ENCODE measurements at regions not wholly inside any gene's neighbourhood (a gene's known extent, or its start where the extent isn't known, plus 50 kb on each side); places are given as distances from the start of the nearest gene placed in this dataset.
A peak's percentile ranks its signal among the peaks of the same experiment; 100 is the strongest.

DNA sequence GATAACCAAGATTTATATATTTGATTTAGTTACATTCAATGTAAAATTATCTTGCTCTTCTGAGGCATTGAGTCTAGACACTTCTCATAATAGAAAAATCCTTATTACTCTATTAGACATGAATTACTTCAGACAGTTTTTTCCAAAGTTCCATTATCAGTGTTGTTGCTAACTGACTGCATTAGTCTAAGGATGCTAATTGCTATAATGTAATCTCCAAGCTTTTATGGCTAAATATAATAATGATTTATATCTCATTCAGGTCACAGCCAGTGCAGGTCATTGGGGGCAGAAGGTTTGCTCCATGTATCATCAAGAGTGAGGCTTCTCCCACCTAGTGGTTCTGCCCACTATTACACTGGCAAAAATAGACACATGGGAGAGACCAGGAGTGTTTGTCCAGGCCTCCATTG is 377.2 kb upstream of the DDI1 start:
- peak overlapping the region in 1 of 7 donors; percentile 74 for H3K27ac Mint-ChIP-seq
- Histone ChIP-seq H3K4me1 (ENCODE audit: control insufficient read depth in 1 of 2, insufficient read depth in 2 of 2, low read length in 2 of 2) (peaks cover 3 to 6% of the 10 kb centered on the region in 2 donors), H3K4me3 (replicated peaks in 1 of 3; ENCODE audit: low read depth in 2 of 3, low read length in 3 of 3) (no peak overlapping the region), H3K9ac (ENCODE audit: insufficient read depth, low read length, poor library complexity, severe bottlenecking) (no peak overlapping the region), H3K36me3 (replicated peaks in 1 of 2; ENCODE audit: control insufficient read depth in 1 of 2, insufficient read depth in 2 of 2, low read length in 2 of 2) (no peaks in the 10 kb centered on the region), H4K20me1 (ENCODE audit: insufficient read depth, low read length) (no peaks in the 10 kb centered on the region), H3K27ac (ENCODE audit: low read depth in 1 of 2, low read length in 2 of 2) (no peak overlapping the region), H3K4me2 (replicated peaks; ENCODE audit: extremely low read depth, low read length, poor library complexity, severe bottlenecking) (no peak overlapping the region), H3K79me2 (ENCODE audit: insufficient read depth, low read length) (no peaks in the 10 kb centered on the region), H2AFZ (ENCODE audit: insufficient read depth, low read depth, low read length, poor library complexity, severe bottlenecking) (no peak overlapping the region), H3K9me3 (replicated peaks in 1 of 2; ENCODE audit: control insufficient read depth in 1 of 2, insufficient read depth in 1 of 2, low read length in 2 of 2) (no peaks in the 10 kb centered on the region), H3K27me3 (ENCODE audit: control insufficient read depth in 2 of 2, insufficient read depth in 2 of 2, low read length in 2 of 2) (no peaks in the 10 kb centered on the region)
- peaks cover 10% of the 10 kb centered on the region for H3K4me1 Mint-ChIP-seq
- no peaks in the 10 kb centered on the region for H3K27me3 Mint-ChIP-seq (ENCODE audit: low read depth in 3 of 3)
- no peak overlapping the region for H3K4me3 Mint-ChIP-seq
- DNase-seq = no peak
- no peaks in the 10 kb centered on the region for H3K9me3 Mint-ChIP-seq
- intact Hi-C loops (cut with micrococcal nuclease) = no loop called here
- H3K36me3 Mint-ChIP-seq = no peaks in the 10 kb centered on the region
- no peak for TF ChIP-seq CTCF (IDR thresholded peaks at IDR 0.05)

DNA sequence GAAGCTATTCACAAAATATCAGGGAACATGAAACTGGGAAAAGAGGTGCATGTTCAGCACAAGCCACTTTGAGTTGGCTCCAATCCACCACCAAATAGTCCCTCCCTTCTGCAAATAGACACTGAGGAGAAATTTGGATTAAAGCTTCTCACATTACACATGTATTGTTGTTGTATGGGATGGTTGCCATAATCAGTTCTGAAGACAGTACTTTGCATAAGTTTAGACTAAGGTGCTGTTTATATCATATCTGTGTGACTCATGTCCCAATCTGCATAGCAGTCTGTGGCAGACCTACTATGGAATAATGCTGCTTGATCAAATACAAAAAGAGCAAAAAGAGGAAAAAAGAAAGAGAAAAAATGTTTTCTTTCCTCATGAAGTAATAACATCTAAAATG is 376.7 kb upstream of the DDI1 start:
- no peaks in the 10 kb centered on the region for H4K20me1 ChIP-seq (ENCODE audit: insufficient read depth, low read length)
- Mint-ChIP-seq H3K27me3 (ENCODE audit: low read depth in 3 of 3) (no peaks in the 10 kb centered on the region), H3K36me3 (no peaks in the 10 kb centered on the region), H3K4me1 (peaks cover 10% of the 10 kb centered on the region), H3K9me3 (no peaks in the 10 kb centered on the region), H3K27ac (no peak overlapping the region), H3K4me3 (no peak overlapping the region)
- no peak overlapping the region for H3K9ac ChIP-seq (ENCODE audit: insufficient read depth, low read length, poor library complexity, severe bottlenecking)
- H3K4me3 ChIP-seq (replicated peaks in 1 of 3; ENCODE audit: low read depth in 2 of 3, low read length in 3 of 3) = no peak overlapping the region
- DNase-seq = no peak
- H3K27ac ChIP-seq (ENCODE audit: low read depth in 1 of 2, low read length in 2 of 2) = no peak overlapping the region
- H3K36me3 ChIP-seq (replicated peaks in 1 of 2; ENCODE audit: control insufficient read depth in 1 of 2, insufficient read depth in 2 of 2, low read length in 2 of 2) = no peaks in the 10 kb centered on the region
- intact Hi-C loops (cut with micrococcal nuclease) = no loop called here
- H3K4me2 ChIP-seq (replicated peaks; ENCODE audit: extremely low read depth, low read length, poor library complexity, severe bottlenecking) = no peak overlapping the region
- peaks cover 3 to 6% of the 10 kb centered on the region in 2 donors for H3K4me1 ChIP-seq (ENCODE audit: control insufficient read depth in 1 of 2, insufficient read depth in 2 of 2, low read length in 2 of 2)
- no peaks in the 10 kb centered on the region for H3K9me3 ChIP-seq (replicated peaks in 1 of 2; ENCODE audit: control insufficient read depth in 1 of 2, insufficient read depth in 1 of 2, low read length in 2 of 2)
- no peak overlapping the region for H2AFZ ChIP-seq (ENCODE audit: insufficient read depth, low read depth, low read length, poor library complexity, severe bottlenecking)
- H3K27me3 ChIP-seq (ENCODE audit: control insufficient read depth in 2 of 2, insufficient read depth in 2 of 2, low read length in 2 of 2) = no peaks in the 10 kb centered on the region
- no peaks in the 10 kb centered on the region for H3K79me2 ChIP-seq (ENCODE audit: insufficient read depth, low read length)
- TF ChIP-seq CTCF (IDR thresholded peaks at IDR 0.05) = no peak
